HG02759 (cell line): ENCODE measurements at regions not wholly inside any gene's neighbourhood (a gene's known extent, or its start where the extent isn't known, plus 50 kb on each side); places are given as distances from the start of the nearest gene placed in this dataset.

Source experiments
- ATAC-seq: cut with Tn5 transposase; IDR thresholded peaks from one replicate; pipeline ENCODE4 v1.9.1; 2021; ENCODE audit warnings: mild to moderate bottlenecking, moderate library complexity; ENCODE audit not compliant: unreplicated experiment

DNA sequence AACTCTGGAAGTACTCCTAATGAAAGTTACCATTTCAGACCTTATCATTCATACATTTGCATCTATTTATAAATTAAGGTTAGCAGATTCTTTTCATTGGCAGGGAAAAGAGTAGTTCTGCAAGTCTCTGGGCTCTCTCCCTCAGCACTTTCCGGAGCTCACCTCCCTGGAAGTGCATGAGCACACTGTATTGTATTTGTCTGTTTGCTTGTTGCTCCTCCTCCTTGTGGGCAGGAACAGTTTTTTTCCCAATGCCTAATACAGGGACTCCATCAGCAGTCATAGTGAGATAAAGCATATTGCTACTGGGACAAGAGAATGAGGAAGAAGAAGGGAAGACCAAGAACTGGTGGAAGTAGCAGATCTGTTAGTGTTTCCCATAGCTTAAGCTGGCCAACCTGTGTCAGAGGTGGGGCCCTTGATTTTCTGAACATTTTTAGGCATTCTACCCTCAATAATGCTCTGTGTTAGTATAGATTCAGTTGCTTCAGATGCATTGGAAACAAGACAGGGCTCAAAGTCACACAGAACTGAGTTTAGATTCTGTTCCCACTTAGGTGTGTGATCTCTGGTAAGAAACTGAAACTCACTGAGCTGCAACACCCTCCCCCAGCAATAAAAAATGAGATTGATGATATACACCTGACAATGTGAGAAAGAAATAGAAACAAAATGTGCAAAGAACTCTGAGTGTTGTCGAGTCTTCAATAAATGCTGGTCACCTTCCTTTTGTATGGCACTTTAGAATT, 407.8 kb downstream of the TUSC7 start:
- ATAC-seq: no peak

- no peak for ATAC-seq
Measured at GRCh38 chr3:117118604-117119003, 409.0 kb downstream of the TUSC7 start.

DNA sequence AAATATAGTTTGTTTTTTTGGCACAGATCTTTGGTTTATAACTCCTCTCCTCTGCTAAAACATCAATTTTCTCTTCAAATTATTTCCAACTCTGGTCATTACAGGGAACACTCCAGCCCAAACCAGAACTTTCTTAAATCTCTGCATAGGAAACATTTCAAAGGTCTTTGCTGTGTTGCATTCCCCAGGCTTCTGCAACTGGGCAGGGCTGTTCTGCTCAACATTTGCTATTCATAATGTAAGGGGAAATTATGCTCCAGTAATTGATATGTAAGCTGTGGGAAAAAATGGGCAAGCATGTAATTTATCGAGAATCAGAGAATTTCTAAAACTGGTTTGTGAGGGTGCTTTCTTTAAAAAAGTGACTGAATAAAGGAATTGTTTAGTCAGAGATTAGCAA, 410.4 kb downstream of the TUSC7 start:
- ATAC-seq: no peak

- no peak for ATAC-seq
Measured at GRCh38 chr3:117122609-117123008, 413.0 kb downstream of the TUSC7 start.

GRCh38 chr3:117126460-117126859, 416.9 kb downstream of the TUSC7 start:
- ATAC-seq: no peak

DNA sequence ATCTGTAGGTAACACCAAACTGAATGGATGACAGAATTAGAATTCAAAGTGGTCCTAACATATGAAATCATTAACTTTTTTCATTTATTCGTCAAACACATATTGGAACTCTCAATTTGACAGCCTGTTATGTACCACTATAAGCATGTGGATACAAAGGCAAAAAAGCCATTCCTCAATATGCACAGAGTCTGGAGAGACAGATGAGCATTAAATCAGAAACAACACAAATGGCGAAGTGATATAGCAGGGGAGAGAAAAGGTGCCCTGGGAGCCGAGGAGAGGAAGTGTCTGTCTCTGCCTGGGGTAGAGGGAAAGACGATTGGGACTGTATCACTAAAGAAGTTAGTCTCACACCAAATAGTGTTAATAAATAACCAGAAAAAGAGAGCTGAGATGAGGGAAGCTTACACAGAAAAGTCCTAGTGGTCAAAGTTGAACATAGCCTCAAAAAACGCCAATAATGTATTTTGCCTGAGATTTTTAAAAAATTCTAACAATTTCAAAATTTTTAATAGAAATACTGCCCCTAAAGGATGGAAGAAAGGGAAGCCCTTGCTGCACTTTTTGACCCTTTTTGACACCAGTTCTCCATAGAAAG, 417.5 kb downstream of the TUSC7 start:
- no peak for ATAC-seq

- ATAC-seq: no peak
Measured at GRCh38 chr3:117128133-117128532, 418.6 kb downstream of the TUSC7 start.

- ATAC-seq: no peak
Measured at GRCh38 chr3:117128872-117129271, 419.3 kb downstream of the TUSC7 start.

- no peak for ATAC-seq
Measured at GRCh38 chr3:117129516-117129915, 419.9 kb downstream of the TUSC7 start.

DNA sequence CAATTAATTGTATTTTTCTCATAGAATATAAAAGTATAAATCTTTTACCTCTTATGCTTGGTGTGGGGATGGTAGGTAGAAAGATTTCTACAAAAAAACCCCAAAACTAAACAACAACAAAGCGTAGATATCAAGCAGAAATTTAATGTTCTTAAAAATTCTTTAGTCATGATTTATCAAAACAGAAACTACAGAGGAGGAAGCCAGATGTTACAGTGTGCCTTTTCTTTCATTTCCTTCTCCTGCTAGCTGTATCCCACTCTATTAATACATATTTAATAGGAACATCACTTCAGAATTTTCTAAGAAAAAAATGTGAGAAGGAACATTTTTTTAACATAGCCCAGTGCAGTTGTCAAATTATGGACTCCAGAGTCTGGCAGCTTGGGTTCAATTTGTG, 420.6 kb downstream of the TUSC7 start:
- ATAC-seq: no peak

DNA sequence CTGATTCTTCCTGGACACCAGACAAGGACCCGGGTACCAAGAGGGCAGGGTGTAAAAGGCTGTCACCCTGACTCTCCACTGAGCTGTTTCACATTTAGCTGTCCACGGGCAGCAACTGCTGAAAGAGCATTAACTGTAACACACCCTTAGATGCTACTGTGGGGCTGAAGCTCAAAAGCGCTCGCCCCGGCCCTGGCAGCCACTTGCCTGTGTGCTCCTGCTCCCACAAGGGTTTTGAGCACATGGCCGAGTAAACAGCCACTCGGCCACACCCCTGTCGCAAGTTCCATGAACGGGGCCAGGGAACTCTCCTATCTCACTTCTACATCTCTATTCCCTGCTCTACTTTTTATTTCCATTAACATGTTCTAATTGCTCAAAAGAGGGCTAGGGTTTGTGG, 421.7 kb downstream of the TUSC7 start:
- ATAC-seq: no peak

GRCh38 chr3:117133066-117133465, 423.5 kb downstream of the TUSC7 start:
- no peak for ATAC-seq

- ATAC-seq: no peak
Measured at GRCh38 chr3:117135207-117135606, 425.6 kb downstream of the TUSC7 start.

- ATAC-seq: no peak
Measured at GRCh38 chr3:117136003-117136402, 426.4 kb downstream of the TUSC7 start.

- ATAC-seq: no peak
Measured at GRCh38 chr3:117137065-117137464, 427.5 kb downstream of the TUSC7 start.

GRCh38 chr3:117139681-117140080, 430.1 kb downstream of the TUSC7 start:
- ATAC-seq: no peak

- ATAC-seq: no peak
Measured at GRCh38 chr3:117141812-117142211, 432.2 kb downstream of the TUSC7 start.

DNA sequence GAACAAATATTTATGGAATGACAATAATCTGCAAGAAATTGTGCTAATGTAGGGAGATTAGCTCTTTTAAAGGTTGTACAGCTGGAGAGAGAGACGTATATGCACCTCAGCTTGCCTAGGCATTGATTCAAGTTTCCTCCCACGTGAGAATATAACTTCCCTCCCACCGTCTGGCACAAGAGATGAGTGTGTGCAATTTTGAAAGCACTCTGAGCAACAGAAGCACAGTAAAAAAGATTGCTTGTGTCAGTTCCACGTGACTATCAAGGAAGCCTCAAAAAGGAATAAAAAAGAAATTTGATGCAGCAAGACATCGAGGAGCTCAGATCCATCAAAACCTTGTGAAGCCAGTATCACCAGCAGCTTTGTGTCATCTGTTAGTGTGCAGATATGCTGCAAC, 435.3 kb downstream of the TUSC7 start:
- no peak for ATAC-seq

GRCh38 chr3:117145677-117146076, 436.1 kb downstream of the TUSC7 start:
- no peak for ATAC-seq

DNA sequence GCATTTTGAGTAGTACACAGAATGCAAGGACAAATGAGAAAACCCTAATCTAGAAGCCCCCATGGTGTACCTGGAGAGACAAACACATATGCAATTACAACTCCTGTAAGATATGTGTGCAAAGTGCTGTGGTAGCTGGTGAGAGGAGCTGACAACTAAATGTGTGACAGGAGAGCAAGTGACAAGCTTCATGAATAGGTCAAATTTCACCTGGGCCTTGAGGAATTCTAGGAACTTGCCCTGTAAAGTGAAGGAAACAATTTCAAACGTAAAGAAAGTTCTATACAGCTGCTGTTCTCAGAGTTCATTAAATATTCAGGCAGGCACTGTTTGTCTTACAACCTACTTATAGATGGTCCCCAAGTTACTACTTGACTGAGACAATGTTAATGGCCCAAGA, 437.0 kb downstream of the TUSC7 start:
- ATAC-seq: no peak

DNA sequence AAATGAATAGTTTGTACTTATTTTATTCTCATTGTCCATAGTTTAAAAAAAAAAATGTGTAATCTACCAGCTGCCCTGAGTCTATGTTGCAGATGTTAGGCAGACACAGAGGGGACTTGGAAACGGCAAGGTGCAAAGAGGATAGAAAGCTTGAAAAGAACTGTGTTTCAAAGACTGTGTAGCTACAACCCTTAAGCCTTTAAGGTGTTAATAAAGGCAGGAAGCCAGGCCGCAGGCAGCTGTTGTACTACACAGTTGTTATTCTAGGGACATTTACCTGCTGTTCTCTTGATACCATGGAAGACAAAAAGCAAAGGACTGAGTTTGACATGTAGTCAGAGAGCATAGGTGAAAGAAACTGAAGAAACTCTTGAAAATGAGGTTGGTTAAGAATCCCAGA, 440.0 kb downstream of the TUSC7 start:
- ATAC-seq: no peak

GRCh38 chr3:117150628-117151027, 441.0 kb downstream of the TUSC7 start:
- no peak for ATAC-seq

- ATAC-seq: no peak
Measured at GRCh38 chr3:117160176-117160575, 450.6 kb downstream of the TUSC7 start.
